ENCODE measurements at regions not wholly inside any gene's neighbourhood (a gene's known extent, or its start where the extent isn't known, plus 50 kb on each side); places are given as distances from the start of the nearest gene placed in this dataset.
A peak's percentile ranks its signal among the peaks of the same experiment; 100 is the strongest.

GRCh38 chr3:117587416-117587815 is 877.8 kb downstream of the TUSC7 start:
- no peak for DNase-seq

- no peak for DNase-seq
Observed at GRCh38 chr3:117589454-117589853, 879.9 kb downstream of the TUSC7 start.

GRCh38 chr3:117595615-117596014 is 886.0 kb downstream of the TUSC7 start:
- no peak for DNase-seq

DNA sequence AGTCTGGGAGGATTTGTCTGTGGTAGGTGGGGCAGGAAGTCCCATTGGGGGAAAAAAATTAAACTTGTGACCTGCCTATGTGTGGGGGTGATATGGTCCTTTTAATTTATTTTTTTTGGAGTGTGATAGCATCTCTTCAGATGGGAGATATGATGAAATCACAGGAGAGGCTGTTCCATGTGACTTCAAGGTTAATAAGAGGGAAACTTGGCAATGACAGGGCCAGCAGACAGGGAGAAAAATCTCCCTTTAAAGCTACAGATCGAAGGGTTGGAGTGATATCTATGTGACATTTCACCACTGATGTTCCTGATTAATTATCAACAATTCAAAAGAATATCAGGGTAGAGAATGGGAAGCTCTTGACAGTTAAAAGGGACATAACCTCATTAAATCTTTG is 886.9 kb downstream of the TUSC7 start:
- DNase-seq: no peak

DNA sequence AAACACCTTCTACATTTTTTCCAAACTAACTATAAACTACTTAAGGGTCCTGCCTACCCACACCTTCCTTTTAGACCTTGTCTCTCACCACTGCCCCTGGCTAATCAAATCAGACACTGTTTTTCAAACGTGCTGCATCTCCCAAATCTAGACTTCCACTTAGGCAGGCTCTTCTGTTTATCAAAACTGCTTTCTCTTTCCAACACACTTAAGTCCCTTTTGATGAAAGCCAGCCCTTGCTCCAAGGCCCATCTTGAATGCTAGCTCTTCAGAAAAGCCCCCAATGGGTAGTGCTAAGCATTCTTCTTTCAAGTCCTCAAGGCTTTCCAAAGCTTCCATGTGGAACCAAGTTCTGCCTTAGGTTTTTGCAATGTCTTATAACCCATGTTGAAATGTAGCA is 888.3 kb downstream of the TUSC7 start:
- DNase-seq: no peak

GRCh38 chr3:117600112-117600511 is 890.5 kb downstream of the TUSC7 start:
- no peak for DNase-seq

DNA sequence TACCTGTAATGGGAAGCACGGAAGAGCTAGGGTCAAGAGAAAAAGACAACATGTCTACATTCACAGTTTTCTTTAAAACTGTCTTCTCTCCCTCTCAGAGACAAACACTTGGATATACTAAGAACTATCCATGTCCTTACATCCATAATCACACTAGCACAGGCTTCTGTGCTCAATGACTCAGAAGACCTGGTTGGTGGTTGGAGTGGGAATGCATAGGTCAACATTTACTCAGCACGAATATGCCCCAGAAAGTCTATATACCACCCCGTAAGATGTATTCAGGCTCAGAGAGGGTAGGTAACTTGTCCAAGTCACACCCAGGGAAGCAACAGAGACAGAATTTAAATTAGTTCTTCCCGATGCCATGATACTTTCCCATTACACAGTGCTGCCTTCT is 891.1 kb downstream of the TUSC7 start:
- no peak for DNase-seq

GRCh38 chr3:117602058-117602644 is 892.6 kb downstream of the TUSC7 start:
- peak; percentile 1 for DNase-seq

DNA sequence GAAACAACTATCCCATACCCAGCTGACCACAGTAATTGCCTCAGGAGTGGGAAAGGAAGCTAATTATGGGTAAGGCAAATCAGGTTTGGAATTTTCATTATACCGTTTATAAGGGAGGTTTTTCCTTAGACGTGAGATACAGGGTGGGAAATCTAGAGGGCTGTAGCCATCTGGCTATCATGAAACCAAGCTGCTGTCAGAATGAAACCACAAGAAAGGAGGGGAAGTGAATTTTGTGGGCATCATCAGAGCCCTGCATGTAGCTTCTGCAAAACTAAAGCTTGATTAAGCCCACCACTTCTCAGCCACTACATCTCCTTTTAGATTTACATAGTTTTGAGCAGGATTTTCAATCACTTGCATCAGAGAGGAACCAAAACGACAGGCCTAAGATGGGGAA is 893.5 kb downstream of the TUSC7 start:
- peak; percentile 56 for DNase-seq

GRCh38 chr3:117606866-117607265 is 897.3 kb downstream of the TUSC7 start:
- DNase-seq: no peak

- no peak for DNase-seq
Observed at GRCh38 chr3:117609330-117609729, 899.8 kb downstream of the TUSC7 start.

DNA sequence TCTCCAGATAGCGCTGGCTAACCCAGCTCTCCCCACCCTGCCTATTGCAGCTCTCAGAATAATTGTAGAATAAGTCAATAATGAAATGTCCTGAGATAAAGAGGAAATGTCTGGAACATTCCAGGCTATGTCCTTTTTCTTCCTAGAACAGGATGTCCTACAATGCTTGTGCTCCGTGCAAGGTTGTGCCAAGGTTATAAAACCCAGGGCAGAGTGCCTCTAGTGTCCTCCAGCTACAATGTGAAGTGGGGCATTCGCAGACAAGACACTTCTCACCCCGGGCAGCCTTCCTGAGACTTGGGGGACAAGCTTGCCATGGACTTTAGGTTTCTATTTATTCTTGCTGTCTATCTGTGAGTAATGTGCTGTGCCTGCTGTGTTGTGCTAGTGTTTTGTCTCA is 900.6 kb downstream of the TUSC7 start:
- DNase-seq: no peak

- DNase-seq: no peak
Observed at GRCh38 chr3:117611211-117611610, 901.6 kb downstream of the TUSC7 start.

GRCh38 chr3:117616227-117616626 is 906.6 kb downstream of the TUSC7 start:
- DNase-seq: no peak

GRCh38 chr3:117617906-117618305 is 908.3 kb downstream of the TUSC7 start:
- no peak for DNase-seq

- DNase-seq: no peak
Observed at GRCh38 chr3:117618462-117618861, 908.9 kb downstream of the TUSC7 start.

GRCh38 chr3:117619805-117620204 is 910.2 kb downstream of the TUSC7 start:
- no peak for DNase-seq

DNA sequence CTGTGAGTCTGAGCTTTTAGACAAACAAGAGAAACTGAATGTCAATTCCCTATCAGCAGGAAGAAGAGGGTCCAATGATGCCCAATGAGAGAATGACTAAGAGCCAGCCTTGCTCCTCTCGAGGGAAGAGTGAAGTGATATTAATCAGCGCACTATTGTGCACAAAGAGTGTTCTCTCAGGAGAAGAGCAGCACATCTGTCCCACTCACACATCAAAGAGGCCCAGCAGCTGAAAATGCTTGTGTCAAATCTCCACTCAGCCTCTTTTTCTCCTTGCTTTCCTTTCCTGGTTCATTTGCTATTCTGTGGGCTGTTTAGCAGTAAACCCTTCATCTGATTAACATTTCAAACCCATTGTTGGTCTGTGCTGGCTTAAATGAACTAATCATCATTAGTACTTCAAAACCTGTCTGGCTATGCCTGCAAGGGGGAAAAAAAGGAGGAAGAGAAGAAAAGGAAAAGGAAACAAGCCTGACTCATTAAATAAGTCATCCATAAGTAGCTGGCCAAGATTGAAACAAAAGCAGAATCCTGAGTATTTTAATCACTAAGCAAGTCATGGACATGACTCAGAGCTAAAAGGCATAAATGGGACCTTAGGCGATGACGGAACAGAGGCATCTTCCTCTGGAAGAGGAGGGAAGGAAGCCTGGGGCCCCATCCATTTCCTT is 912.7 kb downstream of the TUSC7 start:
- peak; percentile 8 for DNase-seq

- DNase-seq: no peak
Observed at GRCh38 chr3:117624424-117624823, 914.8 kb downstream of the TUSC7 start.

DNA sequence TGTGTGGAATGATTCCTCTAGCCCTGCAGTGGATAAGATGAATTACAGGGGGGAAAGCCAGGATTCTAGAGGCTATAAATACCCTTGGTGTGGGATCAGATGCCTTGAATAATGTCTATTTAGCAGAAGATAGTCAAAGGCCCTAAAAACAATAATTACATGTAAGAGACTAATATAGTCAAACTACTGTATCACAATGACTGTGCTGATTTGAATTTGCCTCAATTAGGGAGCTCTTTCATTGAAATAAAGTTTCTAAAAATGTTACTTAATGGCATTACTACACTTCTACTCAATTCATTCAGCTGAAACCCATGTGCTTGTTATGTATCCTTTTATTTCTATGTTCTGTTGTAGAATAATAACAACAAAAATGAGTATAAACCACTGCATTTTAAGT is 915.6 kb downstream of the TUSC7 start:
- no peak for DNase-seq

GRCh38 chr3:117626577-117626976 is 917.0 kb downstream of the TUSC7 start:
- DNase-seq: no peak

- DNase-seq: no peak
Observed at GRCh38 chr3:117628823-117629291, 919.3 kb downstream of the TUSC7 start.

- DNase-seq: no peak
Observed at GRCh38 chr3:117629505-117629904, 919.9 kb downstream of the TUSC7 start.

GRCh38 chr3:117630469-117630868 is 920.9 kb downstream of the TUSC7 start:
- no peak for DNase-seq

DNA sequence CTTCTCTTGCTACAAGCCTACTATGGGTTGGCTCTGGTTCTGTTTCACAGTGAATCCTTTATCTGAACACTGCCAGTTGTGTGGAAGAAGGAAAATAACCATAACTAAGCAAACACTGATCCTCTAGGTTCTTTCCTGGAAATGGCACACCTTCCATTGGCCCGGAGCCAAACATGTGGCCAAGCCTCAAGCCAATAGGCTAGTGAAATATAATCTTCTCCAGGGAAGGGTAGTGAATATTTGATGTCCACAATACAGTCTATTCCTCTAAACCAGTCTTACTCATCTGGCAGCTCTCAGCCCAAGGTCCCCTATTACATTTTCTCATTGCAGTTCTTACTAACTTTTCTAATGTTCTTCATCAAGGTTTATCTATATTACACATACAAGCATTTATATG is 921.3 kb downstream of the TUSC7 start:
- DNase-seq: no peak

Data from inflammatory macrophage treated with lipopolysaccharide for 4 hours (primary cell).